ENCODE measurements at regions not wholly inside any gene's neighbourhood (a gene's known extent, or its start where the extent isn't known, plus 50 kb on each side); places are given as distances from the start of the nearest gene placed in this dataset.

DNA sequence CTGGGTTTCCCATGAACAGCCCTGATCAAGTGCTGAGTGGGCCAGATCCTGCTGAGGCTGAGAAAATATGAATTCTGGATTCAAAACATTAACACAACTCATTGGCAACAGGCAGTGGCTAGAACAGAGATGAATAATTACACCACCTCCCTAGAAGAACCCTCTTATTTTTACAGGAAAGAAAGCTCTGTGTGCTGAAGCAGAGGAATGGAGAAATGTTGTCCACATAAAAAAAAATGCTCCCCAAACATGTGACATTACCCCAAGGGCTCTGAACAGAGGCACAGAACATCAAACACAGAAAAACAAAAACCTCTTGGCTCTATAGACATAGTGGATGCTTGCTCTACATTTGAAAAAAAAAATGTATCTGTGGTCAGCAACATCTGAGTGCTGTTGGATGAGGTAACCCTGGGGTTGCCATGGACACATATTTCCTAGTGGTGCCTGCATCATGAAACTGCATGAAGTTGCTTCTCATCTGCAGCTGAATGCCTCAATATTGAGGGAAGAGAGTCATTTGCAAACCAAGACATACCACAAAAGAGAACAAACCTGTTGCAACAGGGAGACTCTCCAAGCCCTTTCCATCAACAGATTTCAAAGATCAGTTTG, 98.8 kb downstream of the SNX19 start:
- Histone ChIP-seq H3K27me3 (no peaks in the 10 kb centered on the region), H3K4me3 (no peak overlapping the region), H3K9me3 (no peaks in the 10 kb centered on the region), H3K27ac (no peak overlapping the region), H3K4me1 (no peaks in the 10 kb centered on the region), H3K36me3 (ENCODE audit: low read depth, missing control alignments) (no peaks in the 10 kb centered on the region)
- no peak for DNase-seq
- intact Hi-C loops (cut with DNase I; ENCODE audit: low total_unique reads): no loop called here
- TF ChIP-seq POLR2A (IDR thresholded peaks at IDR 0.05): no peak
- TF ChIP-seq, protein P1, sequence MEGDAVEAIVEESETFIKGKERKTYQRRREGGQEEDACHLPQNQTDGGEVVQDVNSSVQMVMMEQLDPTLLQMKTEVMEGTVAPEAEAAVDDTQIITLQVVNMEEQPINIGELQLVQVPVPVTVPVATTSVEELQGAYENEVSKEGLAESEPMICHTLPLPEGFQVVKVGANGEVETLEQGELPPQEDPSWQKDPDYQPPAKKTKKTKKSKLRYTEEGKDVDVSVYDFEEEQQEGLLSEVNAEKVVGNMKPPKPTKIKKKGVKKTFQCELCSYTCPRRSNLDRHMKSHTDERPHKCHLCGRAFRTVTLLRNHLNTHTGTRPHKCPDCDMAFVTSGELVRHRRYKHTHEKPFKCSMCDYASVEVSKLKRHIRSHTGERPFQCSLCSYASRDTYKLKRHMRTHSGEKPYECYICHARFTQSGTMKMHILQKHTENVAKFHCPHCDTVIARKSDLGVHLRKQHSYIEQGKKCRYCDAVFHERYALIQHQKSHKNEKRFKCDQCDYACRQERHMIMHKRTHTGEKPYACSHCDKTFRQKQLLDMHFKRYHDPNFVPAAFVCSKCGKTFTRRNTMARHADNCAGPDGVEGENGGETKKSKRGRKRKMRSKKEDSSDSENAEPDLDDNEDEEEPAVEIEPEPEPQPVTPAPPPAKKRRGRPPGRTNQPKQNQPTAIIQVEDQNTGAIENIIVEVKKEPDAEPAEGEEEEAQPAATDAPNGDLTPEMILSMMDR (IDR thresholded peaks at IDR 0.05): no peak

DNA sequence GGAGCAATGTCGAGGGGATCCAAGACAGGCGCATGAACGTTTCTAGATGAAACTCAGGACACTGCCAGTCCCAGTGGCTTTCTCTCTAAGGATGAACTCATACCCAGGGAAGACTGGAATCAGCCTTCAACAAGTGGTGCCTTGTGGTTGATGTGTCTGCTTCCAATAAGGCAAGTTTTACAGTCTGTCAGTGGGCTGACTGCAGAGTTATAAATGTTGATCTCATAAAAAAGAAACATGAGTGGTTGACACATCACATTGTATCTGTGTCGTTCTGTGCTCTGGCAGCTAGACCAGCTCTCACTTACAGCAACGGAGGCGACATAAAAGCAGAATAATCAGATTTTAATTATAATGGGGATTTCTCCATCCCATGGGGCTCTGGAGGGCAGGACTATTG, 96.7 kb downstream of the SNX19 start:
- no peak overlapping the region for H3K4me3 ChIP-seq
- H3K9me3 ChIP-seq: no peaks in the 10 kb centered on the region
- H3K27me3 ChIP-seq: no peaks in the 10 kb centered on the region
- no peak overlapping the region for H3K27ac ChIP-seq
- 69 to 81% methylated on average over 6 of the region's 6 CpGs for whole genome bisulfite sequencing, 2 donors
- intact Hi-C loops (cut with DNase I; ENCODE audit: low total_unique reads): no loop called here
- no peak for DNase-seq
- H3K4me1 ChIP-seq: no peaks in the 10 kb centered on the region
- no peaks in the 10 kb centered on the region for H3K36me3 ChIP-seq (ENCODE audit: low read depth, missing control alignments)
- TF ChIP-seq, protein P1 (IDR thresholded peaks at IDR 0.05): no peak
- no peak for TF ChIP-seq POLR2A (IDR thresholded peaks at IDR 0.05)

Small RNA genes in the stretch of these regions (microRNA-seq; reads per million reads assigned to microRNA genes)
- gene MIR8052 (ENCODE audit: borderline number of aligned reads in 2 of 2, borderline replicate concordance in 1 of 2): 0 reads per million in 2 donors

Small RNA genes in the stretch of these regions (small RNA-seq; reads per million reads assigned to genes)
- gene AP004371.1 (0 reads per million in 2 donors), gene MIR8052 (0 reads per million in 2 donors)
